Prostate gland (tissue), 2 donors: ENCODE measurements at regions not wholly inside any gene's neighbourhood (a gene's known extent, or its start where the extent isn't known, plus 50 kb on each side); places are given as distances from the start of the nearest gene placed in this dataset.
"Not testable (repeated sequence)": the region's sequence is repeated elsewhere in the genome, so short reads cannot be mapped to it uniquely, and the experiment has no call there.

ENCODE experiments used
- CTCF ChIP-seq, 4 experiments: fragments of 200-600 bp in 2 of 4; fragments of 450-650 bp in 2 of 4; sonication (generic) in 2 of 4; IDR thresholded peaks; 1 replicate in 3 of 4; 2 replicates in 1 of 4; pipeline ENCODE4 v1.5.1; 2016 to 2019; ENCODE audit warnings: antibody characterized with exemption in 4 of 4, mild to moderate bottlenecking in 2 of 4, moderate library complexity in 2 of 4
- POLR2A ChIP-seq: fragments of 450-650 bp; IDR thresholded peaks from one replicate; pipeline ENCODE4 v1.6.1; 2016; ENCODE audit warnings: antibody characterized with exemption, mild to moderate bottlenecking

- not testable (repeated sequence) for TF ChIP-seq POLR2A; CTCF (IDR thresholded peaks at IDR 0.05)
These were observed 59.1 kb upstream of the TENM4 start for GRCh38 chr11:79499929-79500328.
